NCI-H2196 treated with DMSO at 0.1 percent for 48 hours (cell line): ENCODE measurements at regions not wholly inside any gene's neighbourhood (a gene's known extent, or its start where the extent isn't known, plus 50 kb on each side); places are given as distances from the start of the nearest gene placed in this dataset.
"Not testable (repeated sequence)": the region's sequence is repeated elsewhere in the genome, so short reads cannot be mapped to it uniquely, and the experiment has no call there.

Source experiments
- DNase-seq: peaks from one replicate; lab custom pipeline; 2025; ENCODE audit not compliant: unreplicated experiment; lab: John Stamatoyannopoulos, UW

DNA sequence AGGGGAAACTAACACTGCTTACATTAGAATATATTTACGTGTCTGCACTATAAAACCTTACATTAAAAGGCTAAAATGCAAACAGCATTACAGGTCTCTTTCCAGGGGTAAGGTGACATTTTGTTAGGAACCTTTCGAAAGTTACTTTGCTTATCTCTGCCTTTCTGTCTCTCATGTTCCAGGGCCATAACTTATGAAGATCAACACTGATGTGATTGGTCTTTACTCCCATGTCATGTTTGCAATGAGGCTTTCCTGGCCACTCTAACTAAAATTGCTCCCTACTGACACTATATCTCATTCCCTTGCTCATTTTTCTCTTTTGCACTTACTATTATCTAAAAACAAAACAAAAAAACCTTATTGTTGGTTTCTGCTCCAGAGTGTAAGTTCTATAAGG is 119.0 kb downstream of the JRKL start:
- no peak for DNase-seq

DNA sequence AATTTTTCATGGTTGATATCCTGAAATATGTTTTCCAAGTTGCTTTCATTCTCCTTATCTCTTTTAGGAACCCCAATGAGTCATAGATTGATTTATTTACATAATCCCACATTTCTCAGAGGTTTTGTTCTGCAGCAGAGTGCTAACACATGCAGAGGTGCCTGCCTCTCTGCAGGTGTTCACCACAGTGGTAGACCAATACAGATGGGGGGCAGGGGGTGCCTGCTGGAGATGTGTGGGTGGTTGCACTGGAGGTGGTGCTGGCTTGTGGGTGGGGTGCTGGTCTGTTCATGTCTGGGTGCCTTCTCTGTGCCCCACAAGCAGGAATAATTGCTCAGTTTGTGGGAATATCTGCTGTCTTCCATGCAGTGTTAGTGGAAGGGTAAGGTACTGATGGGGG is 131.1 kb downstream of the JRKL start:
- DNase-seq = no peak

DNA sequence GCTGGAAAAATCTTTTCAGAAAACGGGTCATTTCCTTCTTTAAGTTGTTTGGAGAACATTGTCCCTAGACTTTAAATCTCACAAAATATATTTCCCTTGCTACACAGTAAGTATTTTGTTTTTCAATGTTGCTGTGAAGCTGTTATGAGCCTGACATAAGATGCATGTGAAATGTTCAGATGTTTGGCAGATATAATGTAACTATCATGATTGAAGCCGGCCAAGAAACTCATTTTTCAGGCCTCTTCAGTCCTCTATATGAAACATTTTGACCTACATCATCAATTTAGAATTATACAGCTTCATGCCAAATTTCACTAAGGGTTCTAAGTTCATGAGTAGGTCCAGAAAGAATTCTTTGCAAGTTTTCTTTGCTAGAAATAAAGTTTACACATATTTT is 133.8 kb downstream of the JRKL start:
- DNase-seq = no peak

DNA sequence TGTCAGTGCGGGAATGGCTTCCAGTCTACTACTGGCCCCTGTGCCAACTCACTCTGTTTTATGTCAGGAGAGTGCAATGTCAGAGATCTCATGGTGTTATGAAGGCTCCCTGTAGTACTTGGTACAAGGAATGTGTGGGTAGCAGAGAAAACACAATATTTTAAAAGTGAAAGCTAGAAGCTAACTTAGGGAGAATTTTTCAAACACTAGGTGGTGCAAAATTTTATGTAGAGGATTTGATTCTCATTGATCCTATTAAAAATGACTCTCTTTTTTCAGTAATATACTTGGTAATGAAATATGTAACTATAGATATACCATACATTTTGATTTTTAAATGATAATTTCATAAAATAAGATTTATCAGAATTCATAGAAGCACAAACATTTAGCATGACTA is 134.7 kb downstream of the JRKL start:
- DNase-seq = no peak

GRCh38 chr11:96530473-96530872 is 140.7 kb downstream of the JRKL start:
- DNase-seq = no peak

DNA sequence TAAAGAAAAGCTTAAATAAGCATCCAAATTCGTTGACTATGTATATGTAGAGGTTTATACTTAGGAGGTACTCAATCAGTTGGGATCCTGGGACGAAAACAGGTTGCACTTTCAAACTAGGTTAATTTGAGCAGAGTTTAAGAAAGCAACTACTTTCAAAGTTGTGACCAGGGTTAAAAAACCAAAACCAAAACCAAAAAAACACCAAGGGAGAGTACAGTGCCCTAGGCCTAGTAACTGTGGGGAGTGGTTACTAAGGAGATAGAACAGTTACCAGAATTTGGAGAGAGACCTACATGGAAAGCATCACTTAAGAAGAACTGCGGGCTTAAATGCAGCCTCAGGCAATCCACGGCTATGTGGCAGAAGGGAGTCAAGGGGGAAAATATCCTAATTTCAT is 148.3 kb downstream of the JRKL start:
- no peak for DNase-seq

DNA sequence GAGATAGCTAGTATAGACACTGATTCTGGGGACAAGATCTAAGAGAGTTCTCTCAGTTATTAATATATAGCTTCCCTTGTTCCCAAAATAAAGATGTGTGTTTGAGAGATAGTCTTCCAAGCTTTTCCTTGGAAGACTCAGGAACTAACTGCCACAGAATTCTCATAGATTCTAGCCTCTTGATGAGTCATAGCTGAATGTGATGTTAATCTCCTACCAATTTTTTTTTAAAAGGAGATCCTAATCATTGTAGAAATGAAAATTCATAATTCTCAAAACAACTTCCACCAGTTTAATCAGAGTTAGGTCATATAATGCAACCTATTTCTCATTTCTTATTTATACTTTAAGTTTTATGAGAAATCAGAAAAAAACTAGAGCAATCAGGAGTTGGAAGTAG is 148.8 kb downstream of the JRKL start:
- DNase-seq = no peak

DNA sequence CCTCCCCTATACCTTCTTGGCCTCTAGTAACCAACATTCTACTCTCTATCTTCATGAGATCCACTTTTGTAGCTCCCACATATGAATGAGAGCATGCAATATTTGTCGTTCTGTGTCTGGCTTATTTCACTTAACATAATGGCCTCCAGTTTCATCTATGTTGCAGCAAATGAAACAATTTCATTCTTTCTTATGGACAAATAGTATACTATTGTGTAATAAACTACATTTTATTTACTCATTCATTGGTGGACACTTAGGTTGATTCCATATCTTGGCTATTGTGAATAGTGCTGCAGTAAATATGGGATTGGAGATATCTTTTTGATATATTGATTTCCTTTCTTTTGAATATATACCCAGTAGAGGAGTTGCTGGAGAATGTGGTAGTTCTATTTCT is 151.1 kb downstream of the JRKL start:
- DNase-seq = no peak

DNA sequence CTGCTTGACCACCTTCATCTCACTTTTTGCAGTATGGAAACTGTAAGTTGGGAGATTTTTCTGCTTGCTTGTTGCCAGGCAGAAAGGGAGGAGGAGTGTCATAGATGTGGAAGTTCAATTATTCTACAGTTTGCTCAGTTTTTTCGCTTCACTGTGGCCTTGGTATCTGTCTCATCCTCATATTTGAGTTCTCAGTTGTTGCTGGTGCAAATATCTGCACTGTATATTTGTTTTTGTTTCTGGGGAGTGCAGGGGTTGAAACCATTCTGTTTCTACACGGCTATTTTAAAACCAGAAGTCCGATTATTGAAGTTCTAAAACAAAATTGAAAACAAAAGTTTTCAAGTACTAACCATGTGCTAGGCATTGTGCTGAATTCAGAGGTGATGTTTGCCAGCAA is 153.4 kb downstream of the JRKL start:
- no peak for DNase-seq

GRCh38 chr11:96545192-96545591 is 155.4 kb downstream of the JRKL start:
- not testable (repeated sequence) for DNase-seq

DNA sequence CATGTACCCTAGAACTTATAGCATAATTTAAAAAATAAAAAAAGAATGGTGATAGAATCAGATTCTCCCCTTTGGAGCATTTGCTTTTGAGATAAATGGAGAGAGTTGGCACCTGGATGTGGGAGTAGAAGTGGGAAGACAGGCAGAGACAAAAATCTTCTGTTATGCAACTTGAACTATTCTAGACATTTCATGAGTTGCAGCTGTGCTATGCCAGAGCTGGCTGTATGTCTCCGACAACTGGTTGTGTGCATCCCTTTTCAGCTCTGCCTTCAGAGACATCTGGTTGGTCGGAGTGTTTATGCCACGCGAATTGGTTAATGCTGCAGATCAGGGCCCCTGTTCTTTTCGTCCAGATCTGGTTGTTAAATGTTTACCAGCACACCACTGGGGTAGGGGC is 161.3 kb downstream of the JRKL start:
- DNase-seq = no peak

GRCh38 chr11:96554236-96554820 is 164.5 kb downstream of the JRKL start:
- DNase-seq = no peak

DNA sequence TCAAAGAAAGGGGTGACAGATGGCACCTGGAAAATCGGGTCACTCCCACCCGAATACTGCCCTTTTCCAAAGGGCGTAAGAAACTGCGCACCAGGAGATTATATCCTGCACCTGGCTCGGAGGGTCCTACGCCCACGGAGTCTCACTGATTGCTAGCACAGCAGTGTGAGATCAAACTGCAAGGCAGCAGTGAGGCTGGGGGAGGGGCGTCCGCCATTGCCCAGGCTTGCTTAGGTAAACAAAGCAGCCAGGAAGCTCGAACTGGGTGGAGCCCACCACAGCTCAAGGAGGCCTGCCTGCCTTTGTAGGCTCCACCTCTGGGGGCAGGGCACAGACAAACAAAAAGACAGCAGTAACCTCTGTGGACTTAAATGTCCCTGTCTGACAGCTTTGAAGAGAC is 166.0 kb downstream of the JRKL start:
- not testable (repeated sequence) for DNase-seq

GRCh38 chr11:96560727-96561126 is 170.9 kb downstream of the JRKL start:
- not testable (repeated sequence) for DNase-seq

DNA sequence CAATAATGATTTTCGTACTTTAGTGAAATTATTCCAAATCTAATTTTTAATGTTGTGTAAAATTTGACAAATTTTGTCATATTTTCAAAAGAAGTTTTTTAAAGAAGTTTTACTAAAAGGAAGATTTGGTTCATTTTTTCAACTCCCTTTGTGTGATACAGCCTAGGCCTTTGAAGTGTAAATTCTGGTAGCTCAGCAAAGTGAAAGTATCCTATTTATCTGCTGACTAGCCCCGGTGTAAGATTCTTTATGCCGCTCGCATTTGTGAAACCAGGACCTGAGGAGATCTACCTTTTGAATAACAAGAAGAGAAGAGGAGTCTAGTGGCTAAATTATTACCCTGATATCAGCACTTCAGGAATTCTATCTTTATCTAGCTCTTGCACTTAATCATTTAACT is 177.4 kb downstream of the JRKL start:
- no peak for DNase-seq

GRCh38 chr11:96567667-96568066 is 177.9 kb downstream of the JRKL start:
- no peak for DNase-seq

- DNase-seq = no peak
Observed at GRCh38 chr11:96576383-96576782, 186.6 kb downstream of the JRKL start.

GRCh38 chr11:96578379-96578778 is 188.6 kb downstream of the JRKL start:
- DNase-seq = no peak

DNA sequence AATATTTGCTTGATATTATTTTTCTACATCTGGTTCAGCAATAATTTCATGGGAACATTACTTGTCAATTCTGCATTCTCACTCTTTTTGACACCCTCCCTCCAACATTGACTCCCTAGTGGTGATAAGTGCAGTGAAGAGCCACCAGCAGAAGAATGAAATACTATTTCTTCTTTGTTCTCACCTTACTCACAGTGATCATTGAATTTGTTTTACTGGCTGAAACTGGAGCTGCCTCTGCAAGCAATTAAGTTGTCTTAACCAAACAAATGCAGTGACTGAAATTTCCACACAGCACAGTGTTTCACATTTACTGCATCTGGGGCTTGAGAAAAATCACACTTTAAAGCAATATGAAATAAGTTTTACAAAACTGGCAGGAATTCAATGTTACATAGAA is 189.8 kb downstream of the JRKL start:
- DNase-seq = no peak

DNA sequence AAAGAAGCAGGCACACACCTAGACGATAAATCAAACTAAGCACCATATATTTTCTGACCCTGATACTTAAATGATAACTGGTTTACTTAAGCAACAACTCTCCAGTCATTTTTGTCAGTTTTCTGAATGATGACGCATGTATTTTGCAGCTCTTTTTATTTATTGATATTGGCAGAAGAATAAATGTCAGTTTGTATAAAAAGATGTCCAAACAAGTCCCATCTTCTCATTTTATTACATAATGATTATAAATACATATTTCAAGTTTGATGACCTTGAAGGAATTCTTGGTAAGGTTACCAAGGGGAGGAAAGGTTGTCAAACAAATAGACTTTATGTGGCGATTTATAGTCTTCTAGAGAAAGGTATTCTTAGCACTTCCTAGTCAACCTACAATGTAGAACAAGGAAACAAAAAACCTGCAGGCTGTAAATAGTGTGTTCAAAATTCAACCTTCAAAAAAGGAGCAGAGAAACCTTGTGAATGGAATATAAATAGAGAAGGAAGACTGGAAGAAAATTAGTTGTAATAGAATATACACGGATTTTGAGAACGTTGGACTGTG is 190.7 kb downstream of the JRKL start:
- DNase-seq = no peak

- DNase-seq = not testable (repeated sequence)
Observed at GRCh38 chr11:96585944-96586880, 196.4 kb downstream of the JRKL start.

- not testable (repeated sequence) for DNase-seq
Observed at GRCh38 chr11:96588793-96589192, 199.0 kb downstream of the JRKL start.
